Lower leg skin (tissue), 4 donors: ENCODE measurements at regions not wholly inside any gene's neighbourhood (a gene's known extent, or its start where the extent isn't known, plus 50 kb on each side); places are given as distances from the start of the nearest gene placed in this dataset.

Source experiments
- DNase-seq, 2 donors: peaks; one replicate each; pipeline ENCODE4 v3.0.0-alpha.2; 2019; ENCODE audit warnings: low spot score in 2 of 2
- H3K4me3 ChIP-seq: fragments of 200-600 bp; sonication (generic); 2 replicates; pipeline ENCODE4 v1.5.1; 2017; ENCODE audit warnings: mild to moderate bottlenecking, low read depth; ENCODE audit not compliant: poor library complexity, severe bottlenecking
- CTCF ChIP-seq, 3 donors: fragments of 450-650 bp; IDR thresholded peaks; one replicate each; pipeline ENCODE4 v1.5.1; 2016; ENCODE audit warnings: antibody characterized with exemption in 3 of 3, mild to moderate bottlenecking in 3 of 3, moderate library complexity in 2 of 3
- POLR2A ChIP-seq, 2 donors: fragments of 450-650 bp; IDR thresholded peaks; one replicate each; pipeline ENCODE4 v1.6.1; 2016 to 2017; ENCODE audit warnings: antibody characterized with exemption in 2 of 2, mild to moderate bottlenecking in 1 of 2, moderate library complexity in 1 of 2
- WGBS, 2 donors: methylation state at CpG; one replicate each; pipeline ENCODE4 v1.1.5; 2018; 5-methylcytosine and 5-hydroxymethylcytosine counted together
- intact Hi-C: fragments of 100-400 bp; cut with DNase I; formaldehyde crosslinking; loops from one replicate; pipeline ENCODE4 v1.15.0; 2023; ENCODE audit warnings: low total_unique reads

DNA sequence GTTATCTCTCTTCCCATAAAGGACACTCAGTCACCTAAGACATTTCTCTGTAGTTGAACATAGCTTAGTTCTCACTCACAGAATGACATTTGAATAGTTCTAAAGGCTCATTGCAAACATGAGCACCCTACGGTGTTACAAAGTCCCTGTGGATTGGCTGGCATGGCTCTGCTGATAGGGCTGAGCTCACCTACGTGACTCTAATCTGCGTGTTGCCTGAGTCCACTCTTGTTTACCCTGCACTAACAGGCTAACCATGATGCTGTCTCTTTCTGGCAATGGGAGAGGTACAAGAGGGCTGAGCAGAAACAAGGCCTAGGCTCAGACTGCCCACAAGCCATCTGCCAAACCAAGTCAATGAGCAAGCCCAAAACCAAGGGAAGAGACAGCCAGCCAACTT, 103.6 kb downstream of the PALM2AKAP2 start:
- 96% methylated on average over 3 of the region's 3 CpGs for WGBS, 2 donors
- intact Hi-C loops, result no loop called here
- TF ChIP-seq POLR2A (IDR thresholded peaks at IDR 0.05) (no peak), CTCF (IDR thresholded peaks at IDR 0.05) (no peak)
- no peak for DNase-seq
- H3K4me3 ChIP-seq, result no peak overlapping the region

GRCh38 chr9:109886041-109886440, 106.0 kb downstream of the PALM2AKAP2 start:
- H3K4me3 ChIP-seq, result no peak overlapping the region
- no peak for DNase-seq
- intact Hi-C loops, result no loop called here
- whole genome bisulfite sequencing, 2 donors, result 60 to 62% methylated on average over 6 of the region's 6 CpGs
- TF ChIP-seq POLR2A (IDR thresholded peaks at IDR 0.05), result no peak
- TF ChIP-seq CTCF (IDR thresholded peaks at IDR 0.05), result no peak

DNA sequence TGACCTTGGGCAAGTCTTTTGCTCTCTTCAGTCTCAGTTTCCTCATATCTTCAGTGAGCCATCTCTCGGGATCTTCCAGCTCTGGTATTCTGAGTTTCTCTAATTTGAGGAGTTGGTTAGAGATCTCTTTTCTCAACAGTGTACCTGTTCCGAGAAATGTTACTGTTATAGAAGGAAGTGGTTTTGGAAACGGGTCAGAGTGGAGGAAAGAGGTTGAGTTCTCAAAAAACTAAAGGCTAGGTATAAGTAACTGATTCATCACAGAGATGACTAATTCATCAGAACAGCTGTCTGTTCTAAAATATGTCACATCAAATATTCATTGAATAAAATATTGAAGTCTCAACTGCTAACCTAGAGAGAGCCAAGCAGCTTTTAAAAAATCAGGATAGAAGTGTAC, 106.6 kb downstream of the PALM2AKAP2 start:
- 40 to 47% methylated on average over 3 of the region's 3 CpGs for WGBS, 2 donors
- no peak overlapping the region for H3K4me3 ChIP-seq
- intact Hi-C loops, result no loop called here
- no peak for TF ChIP-seq POLR2A (IDR thresholded peaks at IDR 0.05)
- no peak for DNase-seq

DNA sequence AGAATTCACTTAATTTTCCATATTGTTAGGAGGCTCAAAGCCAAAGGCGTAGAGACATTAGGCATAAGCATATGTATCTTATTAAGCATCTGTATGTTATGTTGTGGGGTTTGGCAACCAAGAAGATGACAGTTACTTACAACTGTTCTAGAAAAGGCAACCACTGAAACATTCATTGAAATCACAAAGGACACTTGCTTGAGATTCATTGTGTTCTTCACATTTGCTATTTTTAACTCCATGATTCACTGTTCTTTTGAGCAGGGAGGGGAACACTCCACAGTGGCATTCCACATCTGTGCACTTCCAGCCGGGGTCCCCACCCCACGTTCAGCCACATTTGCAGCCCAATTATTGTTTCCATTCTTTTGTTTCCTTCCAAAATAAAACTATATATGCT, 107.1 kb downstream of the PALM2AKAP2 start:
- WGBS, 2 donors, result 53 to 59% methylated on average over 3 of the region's 3 CpGs
- intact Hi-C loops, result no loop called here
- DNase-seq, result no peak
- TF ChIP-seq CTCF (IDR thresholded peaks at IDR 0.05) (no peak), POLR2A (IDR thresholded peaks at IDR 0.05) (no peak)
- H3K4me3 ChIP-seq, result no peak overlapping the region

DNA sequence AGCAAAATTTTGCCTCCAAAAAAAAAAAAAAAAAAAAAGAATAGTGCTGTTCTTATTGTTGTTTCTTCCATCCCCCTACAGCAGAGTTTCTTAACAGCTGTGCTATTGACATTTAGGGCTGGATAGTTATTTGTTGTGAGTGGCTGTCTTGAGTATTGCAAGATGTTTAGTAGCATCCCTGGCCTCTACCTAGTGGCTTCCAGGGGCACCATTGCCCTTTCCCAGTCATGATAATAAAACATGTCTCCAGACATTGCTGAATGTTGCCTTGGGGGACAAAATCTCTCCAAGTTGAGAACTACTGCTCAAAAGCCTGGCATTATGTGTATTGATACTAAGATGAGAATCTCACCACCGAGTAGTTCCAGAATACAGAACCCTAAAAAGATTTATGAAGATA, 108.7 kb downstream of the PALM2AKAP2 start:
- WGBS, 2 donors, result 52 to 63% methylated on average over 1 of the region's 1 CpG
- H3K4me3 ChIP-seq, result no peak overlapping the region
- no peak for TF ChIP-seq POLR2A (IDR thresholded peaks at IDR 0.05)
- TF ChIP-seq CTCF (IDR thresholded peaks at IDR 0.05), result no peak
- no peak for DNase-seq
- intact Hi-C loops, result no loop called here

GRCh38 chr9:109889456-109889855, 109.5 kb downstream of the PALM2AKAP2 start:
- no peak for DNase-seq
- intact Hi-C loops, result no loop called here
- TF ChIP-seq POLR2A (IDR thresholded peaks at IDR 0.05) (no peak), CTCF (IDR thresholded peaks at IDR 0.05) (no peak)
- WGBS, 2 donors, result 64 to 76% methylated on average over 2 of the region's 2 CpGs
- H3K4me3 ChIP-seq, result no peak overlapping the region
